Hypothalamus (tissue), 51 donors: ENCODE measurements at regions not wholly inside any gene's neighbourhood (a gene's known extent, or its start where the extent isn't known, plus 50 kb on each side); places are given as distances from the start of the nearest gene placed in this dataset.

ENCODE experiments used
- DNase-seq, 51 donors: peaks; one replicate each; lab custom pipeline; 2025; lab: John Stamatoyannopoulos, UW

GRCh38 chr2:216808805-216809425 lies 50.9 kb downstream of the TNP1 start:
- DNase-seq, result no peak

DNA sequence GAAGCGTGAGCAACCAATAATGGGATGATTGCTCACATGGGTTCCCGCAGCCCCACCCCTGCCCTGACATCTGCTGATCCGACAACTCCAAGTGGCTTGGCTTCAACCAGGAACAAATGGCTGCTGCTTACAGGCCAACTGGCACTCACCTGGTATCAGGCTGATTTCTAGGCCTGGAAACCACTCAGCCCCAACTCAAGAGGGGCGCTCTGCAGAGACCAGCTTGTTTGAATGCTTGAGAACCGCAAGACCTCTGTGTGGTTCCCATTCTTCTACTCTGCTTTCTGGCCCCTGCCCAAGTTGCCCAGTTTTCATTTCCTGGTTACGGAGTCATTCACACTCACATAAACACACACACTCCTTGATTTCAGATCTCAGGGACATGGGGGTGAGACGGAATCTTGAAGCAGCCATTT lies 52.0 kb downstream of the TNP1 start:
- no peak for DNase-seq

DNA sequence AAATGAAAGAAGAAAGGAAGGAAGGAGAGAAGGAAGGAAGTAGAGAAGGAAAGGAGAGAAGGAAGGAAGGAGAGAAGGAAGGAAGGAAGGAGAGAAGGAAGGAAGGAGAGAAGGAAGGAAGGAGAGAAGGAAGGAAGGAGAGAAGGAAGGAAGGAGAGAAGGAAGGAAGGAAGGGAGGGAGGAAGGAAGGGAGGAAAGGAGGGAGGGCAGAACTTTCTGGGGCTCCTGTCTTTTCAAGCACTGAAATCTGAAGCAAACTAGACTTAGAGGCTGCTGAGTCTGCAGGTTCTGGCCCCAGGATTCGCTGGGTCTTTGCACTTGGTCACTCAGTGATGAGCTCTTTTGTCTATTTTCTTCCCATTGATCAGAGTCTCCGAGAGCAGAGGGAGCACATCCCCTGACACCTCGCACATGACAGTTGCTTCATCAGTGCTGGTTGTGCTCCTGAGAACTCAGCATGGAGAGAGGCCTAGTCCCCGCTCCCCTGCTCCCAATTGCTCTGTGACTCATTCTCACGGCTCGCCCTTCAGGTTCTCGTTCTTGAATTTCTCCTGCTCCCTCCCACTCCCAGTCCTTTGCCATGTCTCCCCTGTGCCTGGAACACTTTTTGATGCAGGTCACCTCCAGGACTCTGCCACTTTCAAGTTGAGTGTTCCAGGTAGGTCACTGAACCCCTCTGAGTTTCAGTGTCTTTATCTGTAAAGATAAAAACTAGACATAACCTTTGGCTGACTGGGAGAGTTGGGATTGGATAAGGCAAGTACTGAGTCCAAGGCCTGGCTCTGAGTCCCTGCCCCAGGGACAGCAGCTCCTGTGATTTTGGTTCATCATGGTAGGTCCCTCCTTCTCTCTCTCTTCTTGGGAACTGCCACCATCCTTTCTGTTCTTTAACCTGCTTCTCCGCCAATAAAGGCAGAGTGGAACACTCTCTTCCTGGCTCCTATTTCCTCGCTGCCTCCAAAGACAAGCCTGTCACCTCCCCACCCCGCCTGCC lies 55.2 kb downstream of the TNP1 start:
- no peak for DNase-seq

GRCh38 chr2:216803791-216804190 lies 56.1 kb downstream of the TNP1 start:
- DNase-seq, result peak in 3 of 51 donors; percentile 12 to 23 (median 16)

DNA sequence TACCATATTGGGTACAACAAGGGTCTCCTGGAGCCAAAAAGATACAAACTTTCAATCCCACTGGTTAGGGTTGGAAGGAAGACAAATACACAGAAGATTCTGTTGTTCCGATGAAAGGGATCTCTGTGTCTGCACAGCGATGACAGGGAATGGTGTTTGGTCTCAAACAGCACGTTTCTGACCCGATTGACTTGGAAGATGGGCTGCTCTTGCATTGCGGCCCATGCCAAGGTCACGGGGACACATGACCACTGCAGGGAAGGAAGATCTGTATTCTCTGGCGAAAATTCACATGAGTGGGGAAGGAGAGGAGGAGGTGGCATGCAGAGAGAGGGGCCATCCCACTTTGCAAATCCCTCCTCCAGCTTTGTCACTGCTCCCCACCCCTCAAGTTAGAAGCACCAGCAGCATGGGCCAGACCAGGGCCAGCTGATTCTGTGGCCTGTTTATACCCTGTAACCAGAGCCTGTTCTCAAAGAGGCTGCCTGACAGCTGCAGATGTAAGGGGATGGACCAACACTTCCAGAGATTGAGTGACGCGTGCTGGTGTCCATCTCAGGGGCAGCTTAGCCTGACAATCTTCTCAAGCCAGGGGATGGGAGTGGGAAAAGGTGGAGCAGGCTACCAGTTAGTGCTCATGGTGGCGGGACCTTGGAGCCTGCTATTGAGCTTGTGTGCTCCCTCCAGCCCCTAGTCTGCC lies 57.2 kb downstream of the TNP1 start:
- peak in 1 of 51 donors; percentile 18 for DNase-seq

DNA sequence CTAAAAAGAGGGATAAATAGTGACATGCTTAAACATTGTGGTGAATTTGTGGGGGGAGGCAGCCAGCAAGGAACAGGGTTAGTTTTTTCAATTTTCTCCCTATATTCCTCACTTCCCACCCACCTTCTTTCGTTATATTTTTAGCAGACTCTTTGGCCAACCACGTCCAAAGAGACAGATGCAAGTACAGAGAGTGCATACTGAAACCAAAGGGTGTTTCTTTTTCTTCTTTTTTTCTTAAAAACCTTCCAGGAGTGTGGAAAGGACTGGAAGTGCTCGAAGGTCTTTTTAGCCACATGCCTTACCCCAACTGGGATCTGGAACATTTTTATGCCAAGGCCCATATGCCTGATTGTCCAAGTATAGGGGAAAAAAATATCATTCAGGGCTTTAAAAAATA lies 59.0 kb downstream of the TNP1 start:
- no peak for DNase-seq

DNA sequence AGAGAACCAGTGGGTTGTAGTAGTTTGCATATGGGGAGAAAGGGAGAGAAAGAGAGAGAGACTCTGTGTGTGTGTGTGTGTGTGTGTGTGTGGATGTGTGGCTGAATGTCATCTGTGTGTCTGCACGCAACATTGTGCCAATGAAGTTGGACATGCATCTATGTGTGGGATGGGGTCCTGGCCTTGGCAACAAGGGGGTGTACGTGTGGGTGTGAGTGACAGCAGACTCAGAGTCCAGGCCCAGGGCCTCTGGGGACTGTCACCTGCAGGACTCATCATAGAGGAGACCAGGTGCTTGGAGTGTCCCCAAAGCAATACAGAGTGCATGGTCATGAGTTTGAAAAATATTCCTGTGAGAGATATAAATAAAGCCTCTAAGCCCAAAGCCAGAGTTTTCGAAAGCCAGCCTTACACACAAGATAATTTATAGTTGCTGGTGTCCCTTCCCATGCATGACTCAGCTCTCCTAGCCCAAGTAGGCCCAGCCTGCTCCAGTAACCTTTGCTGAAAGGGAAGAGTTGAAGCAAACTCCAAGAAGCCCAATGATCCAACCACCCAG lies 59.9 kb downstream of the TNP1 start:
- no peak for DNase-seq

DNA sequence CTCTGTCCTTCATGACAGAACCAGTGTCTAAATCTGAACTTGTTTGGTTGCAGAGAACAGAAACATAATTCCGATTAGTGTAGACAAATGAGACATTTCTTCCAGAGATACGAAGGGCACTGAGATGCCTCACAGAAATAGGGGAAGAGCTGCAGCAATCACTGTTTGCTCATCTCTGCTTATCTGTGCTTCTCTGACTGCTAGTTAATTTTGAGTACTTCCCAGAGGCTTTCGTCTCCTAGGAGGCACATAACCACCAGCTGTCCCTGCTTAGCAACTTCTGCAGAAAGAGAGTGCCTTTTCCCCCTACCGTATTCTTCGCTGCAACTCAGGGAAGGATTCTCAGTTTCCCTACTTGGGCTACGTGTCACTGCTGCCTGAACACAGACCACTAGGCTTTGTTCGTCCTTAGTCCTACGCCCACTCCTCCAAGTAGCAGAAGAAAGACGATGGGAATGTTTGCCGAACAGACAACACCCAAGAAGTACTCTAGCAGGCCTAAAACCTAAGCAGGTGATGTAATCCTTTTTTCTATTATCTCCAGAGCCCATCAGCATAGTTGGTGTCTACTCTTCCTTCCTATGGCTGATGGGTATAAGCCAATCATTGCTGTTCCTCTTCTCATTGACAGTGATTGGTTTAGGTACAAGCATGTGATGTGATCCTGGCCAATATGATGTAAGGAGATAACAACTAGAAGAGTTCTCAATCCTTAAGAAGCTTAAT lies 63.6 kb downstream of the TNP1 start:
- no peak for DNase-seq

GRCh38 chr2:216793386-216793785 lies 66.5 kb downstream of the TNP1 start:
- no peak for DNase-seq

DNA sequence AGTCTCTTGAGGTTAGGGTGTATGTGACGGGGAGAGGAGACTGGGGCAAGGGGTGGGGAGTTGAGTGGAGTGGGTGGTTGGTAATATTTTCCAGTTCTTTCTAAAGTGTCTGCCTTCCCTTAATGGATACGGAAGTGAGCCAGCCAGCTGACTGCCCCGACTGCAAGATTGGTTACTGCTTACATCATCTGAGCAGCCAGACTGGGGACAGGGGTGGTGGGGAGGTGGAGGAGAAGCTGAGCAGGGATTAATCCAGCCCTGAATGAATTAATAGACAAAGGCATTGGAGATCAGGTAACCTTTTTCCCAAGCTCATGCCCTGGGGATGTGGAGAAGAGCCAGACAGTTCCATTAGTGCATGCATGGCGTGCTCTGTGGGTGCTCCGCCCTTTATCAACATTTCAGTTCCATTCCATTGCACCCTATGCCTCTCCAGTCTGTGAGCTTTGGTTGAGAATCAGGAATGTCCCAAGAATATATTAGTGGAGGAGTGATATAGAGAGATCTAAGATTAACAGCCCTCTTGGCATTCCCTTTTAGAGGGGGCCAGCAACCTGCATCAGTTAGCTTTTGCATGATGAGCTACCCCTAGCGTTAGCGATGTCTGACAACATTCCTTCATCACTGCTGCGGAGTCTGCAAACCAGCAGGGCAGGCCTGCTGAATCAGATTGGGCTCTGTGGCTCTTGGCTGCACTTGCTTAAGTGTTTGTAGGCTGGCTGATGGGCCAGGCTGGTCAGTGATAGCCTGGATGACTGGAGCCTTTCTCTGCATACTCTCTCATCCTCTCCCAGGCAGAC lies 67.4 kb downstream of the TNP1 start:
- DNase-seq, result no peak

DNA sequence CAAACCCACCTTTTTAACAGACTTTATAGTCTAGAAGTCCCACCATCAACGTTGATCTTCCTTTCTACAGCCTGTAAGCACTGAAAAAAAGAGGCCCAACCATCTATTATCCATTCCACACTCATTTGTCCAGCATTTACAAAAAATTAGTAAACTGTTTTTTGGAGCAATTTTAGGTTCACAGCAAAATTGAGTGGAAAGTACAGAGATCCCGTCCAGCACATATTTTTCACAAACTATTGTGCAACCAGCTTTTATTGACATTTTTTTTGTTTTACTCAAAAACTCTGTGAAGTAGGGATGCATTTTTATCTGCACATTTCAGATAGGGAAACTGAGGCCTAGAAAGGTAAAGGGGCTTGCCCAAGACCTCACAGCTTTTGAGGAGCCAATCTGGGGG lies 68.6 kb downstream of the TNP1 start:
- no peak for DNase-seq

DNA sequence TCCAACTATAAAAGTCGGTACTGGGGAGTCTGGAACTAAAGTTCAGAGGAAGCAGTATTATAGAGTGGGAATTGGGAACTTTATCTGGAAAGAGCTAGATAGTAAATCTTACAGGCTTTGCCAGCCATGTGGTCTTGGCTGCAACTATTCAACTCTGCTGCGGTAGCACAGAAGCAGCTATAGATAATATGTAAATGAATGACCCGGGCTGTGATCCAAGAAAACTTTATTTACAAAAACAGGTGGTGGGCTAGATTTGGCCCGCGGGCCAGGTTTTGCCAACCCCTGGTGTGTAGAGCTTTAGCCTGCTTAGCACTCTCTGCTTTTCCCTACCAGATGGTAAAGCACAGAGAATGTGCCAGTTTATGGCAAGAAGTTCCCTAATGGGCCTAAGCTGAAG lies 70.8 kb downstream of the TNP1 start:
- DNase-seq, result no peak

DNA sequence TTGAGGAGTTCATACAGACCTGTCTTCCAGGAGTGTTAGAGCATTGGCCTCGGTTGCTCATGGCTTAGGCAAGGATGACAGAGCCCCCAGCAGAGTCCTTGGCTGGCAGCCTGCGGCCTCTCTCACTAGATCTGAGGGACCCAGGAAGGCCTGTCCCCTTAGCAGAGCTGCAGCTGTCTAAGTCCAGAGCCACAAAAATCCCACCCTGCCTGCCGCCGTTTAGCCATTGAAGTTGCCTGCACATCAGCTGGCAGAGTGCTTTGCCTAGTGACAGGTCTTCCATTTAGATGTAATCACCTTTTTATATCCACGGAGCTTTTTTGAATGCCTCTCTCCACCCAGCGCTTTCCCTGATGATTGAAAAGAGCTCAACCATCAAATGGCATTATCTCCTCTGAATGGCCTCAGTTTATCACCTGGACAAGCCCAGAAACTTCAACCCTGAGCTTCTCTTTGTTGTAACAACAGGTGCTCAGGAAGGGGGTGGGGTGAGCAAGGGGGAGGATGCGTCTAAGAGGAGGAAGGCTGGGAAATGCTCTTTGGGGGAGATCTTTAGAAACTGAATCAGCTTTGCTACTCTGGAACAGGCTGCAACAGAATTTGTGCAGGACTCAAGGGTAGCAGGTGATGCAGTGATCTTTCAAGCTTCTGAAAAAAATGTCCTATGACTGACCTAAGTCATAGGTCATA lies 71.9 kb downstream of the TNP1 start:
- DNase-seq, result no peak

DNA sequence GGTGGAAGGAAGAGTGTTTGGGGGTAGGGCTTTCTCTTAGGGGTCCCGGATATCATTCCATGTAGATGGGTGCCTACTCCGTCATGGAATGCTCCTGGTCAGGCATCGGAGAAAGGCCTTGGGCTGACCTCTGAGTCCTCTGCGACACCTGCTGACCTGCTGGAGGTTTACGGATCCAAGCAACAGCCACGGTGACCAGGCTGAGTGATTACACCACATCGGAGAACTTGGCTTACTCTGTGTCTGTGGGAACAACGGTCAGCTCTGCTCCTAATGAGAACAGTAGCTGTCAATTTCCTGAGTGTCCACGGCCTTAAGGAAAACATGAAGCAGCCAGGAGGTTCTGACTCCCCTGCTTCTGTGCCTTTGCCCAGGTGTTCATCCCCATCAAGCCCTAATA lies 73.2 kb downstream of the TNP1 start:
- DNase-seq, result no peak

DNA sequence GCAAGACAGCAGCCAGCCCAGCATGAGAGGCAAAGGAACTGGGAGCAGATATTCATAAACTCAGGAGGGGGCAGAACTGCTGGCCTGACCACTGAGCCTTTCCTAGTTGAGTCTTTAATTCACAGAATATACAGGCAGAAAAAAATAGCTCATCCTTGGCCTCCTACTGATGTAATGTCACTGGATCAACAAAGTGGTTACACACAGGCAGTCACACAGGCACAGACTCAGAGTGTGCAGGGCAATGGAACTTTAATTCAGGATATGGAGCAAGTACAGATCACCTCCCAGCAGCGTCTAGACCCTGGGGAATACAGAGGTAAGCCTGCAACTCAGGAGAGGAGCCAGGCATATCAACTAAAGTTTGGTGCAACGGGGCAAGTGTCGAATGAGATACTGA lies 75.4 kb downstream of the TNP1 start:
- no peak for DNase-seq

DNA sequence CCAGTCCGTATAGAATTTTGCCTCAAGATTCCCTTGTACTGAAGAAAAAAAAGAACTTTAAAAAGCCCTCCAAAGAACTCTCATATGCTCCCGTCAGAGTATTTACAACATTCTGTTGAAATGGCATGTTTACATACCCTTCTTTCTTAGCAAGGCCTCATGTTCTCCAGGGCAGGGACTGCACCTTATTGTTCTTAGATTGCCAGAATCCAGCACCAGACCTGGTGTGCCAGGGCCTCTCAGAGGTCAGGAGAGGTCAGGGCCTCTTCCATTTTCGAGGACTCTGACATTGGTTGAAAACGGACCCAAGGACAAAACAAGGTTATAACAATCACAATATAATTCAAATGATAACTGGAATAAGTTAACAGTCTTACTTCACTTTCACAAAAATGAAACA lies 78.2 kb downstream of the TNP1 start:
- DNase-seq, result no peak

DNA sequence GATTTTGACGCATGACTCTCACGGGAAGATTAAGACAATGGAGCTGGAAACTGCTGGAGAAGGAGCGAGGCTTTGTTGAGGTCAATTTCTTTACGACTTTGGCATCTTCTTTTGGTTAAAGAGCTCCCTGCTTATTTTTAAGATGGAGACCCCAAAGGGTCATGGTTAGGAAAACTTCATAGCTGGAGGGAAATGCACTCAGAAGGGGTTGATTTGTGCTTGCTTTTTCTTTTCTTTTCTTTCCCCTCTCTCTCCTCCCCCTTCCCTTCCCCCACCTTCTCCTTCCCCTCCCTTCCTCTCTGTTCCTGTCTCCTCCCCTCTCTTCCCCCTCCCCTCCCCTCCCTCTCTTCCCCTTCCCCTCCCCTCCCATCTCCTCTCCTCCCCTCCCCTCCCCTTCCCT lies 79.0 kb downstream of the TNP1 start:
- DNase-seq, result no peak

DNA sequence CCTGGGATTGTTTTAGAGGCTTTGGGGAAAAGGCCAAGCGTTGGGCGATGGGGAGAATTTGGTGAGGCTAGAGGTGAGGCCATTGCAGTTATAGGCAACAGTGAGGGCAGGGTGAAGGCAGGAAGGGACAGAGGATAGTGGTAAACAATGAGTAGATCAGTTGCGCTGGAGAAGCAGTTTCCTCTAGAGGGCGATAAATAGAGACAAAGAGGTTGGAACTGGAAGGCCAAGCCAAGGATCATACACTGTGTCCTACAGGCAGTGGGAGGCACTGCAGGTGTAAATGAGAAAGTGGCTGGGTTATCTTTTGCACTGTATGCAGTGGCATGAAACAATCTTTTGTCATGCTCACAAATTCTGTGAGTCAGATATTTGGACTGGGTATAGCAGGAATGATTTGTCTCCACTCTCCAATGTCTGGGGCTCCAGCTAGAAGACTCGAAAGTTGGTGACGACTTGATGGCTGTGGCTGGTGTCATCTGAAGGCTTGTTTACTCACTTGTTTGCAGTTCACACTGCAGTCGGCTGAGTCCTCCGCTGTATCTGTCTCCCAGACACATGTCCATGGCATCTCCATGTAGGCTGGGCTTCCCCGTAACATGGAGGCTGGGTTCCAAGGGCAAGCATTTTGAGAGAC lies 82.1 kb downstream of the TNP1 start:
- DNase-seq, result no peak
